PC-9 (cell line): ENCODE measurements at regions not wholly inside any gene's neighbourhood (a gene's known extent, or its start where the extent isn't known, plus 50 kb on each side); places are given as distances from the start of the nearest gene placed in this dataset.

Source experiments
- CTCF ChIP-seq: fragments of 200-600 bp; sonication (generic); conservative IDR thresholded peaks from 2 replicates; pipeline ENCODE4 v1.6.1; 2017; ENCODE audit warnings: mixed run types, antibody characterized with exemption, mild to moderate bottlenecking, moderate library complexity
- EZH2 ChIP-seq: fragments of 200-600 bp; sonication (generic); IDR thresholded peaks from 2 replicates; pipeline ENCODE4 v1.8.0; 2017; ENCODE audit warnings: antibody characterized with exemption, low read depth

DNA sequence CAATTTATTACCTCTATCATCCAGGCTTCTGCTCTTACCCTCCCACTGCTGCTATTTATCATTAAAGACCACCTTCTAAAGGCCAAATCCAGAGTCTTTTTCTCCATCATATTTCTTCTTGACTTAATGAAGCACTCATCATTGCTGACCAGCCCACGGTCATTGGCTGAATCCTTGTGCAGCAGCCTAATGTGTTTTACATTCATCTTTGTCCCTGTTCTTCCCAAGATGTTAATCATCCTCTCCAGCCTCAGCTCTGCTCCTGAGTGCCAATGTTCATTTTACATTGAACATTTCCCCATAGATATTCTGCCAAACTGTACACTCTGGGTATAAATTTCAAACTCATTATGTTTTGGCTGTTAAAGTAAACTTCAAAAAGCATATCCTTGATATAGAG lies 373.6 kb downstream of the NUP35 start:
- TF ChIP-seq EZH2 (no peak), CTCF (no peak)
